ENCODE measurements at regions not wholly inside any gene's neighbourhood (a gene's known extent, or its start where the extent isn't known, plus 50 kb on each side); places are given as distances from the start of the nearest gene placed in this dataset.
A peak's percentile ranks its signal among the peaks of the same experiment; 100 is the strongest.

DNA sequence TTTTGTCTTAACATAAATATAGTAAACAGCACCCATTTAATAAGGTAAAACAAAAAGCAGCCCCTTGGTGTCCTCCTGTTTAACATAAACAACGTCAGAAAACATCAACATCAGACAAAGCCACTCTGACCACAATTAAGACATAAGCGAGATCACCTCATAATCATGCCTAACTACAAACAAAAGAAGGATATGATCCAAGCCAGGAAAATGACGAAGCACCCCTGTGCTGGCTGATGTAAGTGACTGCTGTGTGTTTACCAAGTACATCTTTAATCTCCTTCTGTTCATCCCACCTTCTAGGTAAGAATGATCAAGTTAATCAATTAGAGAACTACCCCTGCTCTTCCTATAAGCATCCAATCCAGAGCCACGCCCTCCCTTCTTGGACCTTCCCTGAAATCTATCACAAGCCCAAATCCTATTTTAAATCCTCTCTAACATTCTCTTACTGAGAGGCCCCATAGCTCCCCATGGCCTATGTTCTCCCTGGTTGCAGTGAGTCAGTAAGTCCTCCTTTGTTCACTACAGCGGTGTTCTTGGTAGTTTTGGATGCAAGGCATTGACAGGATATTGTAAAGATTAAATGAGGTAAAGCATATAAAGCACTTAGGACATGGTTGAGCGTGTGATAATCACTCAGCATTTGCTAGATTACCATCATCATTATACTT is 424.2 kb downstream of the TSN start:
- DNase-seq (ENCODE audit: low spot score) = no peak

DNA sequence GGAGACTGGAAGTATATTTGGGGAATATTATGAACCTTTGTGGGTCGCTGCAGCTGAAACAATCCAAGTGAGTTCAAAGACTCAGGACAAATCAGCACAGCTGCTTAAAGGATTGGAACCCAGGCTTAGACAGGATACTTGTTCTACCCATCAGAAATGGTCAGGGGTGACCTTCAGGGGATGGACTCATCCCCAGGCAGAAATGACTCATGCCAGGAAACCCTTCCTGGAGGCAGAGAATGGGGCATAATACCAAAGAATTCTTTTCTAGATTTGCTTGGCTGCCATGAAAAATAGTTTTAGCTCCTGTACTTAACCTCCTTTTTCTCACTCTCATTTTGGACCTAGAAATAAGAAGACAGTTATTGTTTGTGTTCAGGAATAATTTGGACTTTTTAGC is 425.5 kb downstream of the TSN start:
- DNase-seq (ENCODE audit: low spot score) = no peak

DNA sequence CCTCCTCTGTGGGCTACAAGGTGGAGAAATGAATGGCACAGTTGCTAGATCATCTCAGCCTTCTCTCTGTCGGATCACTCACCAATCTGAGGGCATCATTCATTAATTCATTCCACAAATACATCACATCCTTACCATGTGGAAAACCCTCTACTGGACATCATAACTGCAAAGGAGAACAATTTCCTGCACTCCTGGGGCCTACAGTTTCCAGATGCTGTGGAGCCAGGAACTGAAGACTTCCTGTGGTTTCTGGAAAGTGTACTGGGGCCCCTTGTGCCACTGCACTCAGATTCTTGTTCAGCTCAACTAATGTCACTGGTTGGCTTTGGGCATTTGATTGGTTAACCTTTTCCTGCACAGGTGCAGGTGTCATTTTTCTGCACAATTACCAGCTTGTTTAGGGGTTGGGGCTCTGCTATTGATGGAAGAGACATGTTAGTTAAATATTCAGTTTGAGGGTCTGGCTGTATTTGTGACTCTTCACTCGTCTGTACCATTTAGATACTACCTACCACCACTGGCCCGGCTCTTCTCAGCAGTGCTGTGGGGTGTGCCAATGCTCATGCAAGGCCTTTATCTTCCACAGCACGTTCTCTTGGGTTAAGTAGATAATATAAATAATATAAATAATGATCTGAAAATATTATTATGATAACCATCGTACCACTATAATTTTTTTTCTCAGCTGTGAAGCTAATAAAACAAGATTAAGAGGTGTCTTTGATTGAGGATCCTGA is 427.3 kb downstream of the TSN start:
- DNase-seq (ENCODE audit: low spot score) = no peak

DNA sequence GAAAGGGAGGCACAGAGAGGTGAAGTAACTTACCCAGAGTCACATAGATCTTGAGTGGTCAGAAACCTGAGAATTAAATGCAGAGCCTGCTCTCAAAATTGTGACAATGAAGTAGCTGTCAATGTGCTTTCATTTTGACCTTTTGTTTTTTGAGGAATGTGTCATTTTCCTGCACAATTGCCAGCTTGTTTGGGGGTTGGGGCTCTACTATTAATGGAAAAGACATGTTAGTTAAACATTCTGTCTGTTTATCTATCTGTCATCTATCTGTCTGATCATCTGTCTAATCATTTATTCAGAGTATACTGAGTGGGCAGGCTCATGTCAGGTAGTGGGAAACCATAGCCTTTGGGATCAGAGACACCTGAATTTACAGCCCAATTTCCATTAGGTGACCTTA is 428.4 kb downstream of the TSN start:
- DNase-seq (ENCODE audit: low spot score) = no peak

DNA sequence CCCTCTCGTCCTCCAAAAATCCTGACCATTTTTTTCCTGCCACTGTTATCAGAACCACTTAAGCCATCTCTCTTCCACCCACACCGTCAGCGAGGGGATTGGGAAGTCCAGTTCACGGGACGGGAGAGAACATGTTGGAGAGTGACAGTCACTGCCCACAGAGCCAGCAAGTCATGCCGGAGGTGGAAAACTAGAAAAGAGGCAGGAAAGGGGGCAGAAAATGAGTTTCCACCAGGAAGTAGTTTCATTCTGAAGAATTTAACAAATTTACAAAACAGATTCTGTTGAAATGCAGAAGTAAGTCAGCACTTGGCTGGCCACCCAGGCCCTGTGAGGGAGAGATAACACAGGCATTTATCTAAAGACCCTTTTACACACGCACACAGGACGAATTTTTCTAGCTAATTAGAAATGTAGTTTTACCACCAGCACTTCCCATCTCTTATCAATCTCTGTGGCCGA is 431.3 kb downstream of the TSN start:
- no peak for DNase-seq (ENCODE audit: low spot score)

DNA sequence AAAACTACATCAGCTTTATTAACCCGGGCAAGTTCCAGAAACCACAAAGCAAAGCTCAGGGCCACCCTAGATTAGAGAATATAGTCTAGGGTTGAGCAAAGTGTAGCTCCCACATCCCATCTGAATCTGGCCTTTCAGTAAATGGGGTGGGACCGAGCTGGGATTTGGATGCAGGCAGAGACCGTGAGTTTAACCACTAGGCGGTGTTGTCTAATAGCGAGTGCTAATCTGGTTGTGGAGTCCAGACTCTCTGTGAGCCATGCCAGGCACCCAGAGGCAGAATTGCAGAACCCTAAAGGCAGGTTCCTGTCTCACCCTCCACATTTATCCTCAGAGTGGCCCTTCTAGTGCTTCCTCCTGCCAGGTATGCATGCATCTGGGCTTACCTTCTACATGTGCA is 435.9 kb downstream of the TSN start:
- peak; percentile 70 for DNase-seq (ENCODE audit: low spot score)

DNA sequence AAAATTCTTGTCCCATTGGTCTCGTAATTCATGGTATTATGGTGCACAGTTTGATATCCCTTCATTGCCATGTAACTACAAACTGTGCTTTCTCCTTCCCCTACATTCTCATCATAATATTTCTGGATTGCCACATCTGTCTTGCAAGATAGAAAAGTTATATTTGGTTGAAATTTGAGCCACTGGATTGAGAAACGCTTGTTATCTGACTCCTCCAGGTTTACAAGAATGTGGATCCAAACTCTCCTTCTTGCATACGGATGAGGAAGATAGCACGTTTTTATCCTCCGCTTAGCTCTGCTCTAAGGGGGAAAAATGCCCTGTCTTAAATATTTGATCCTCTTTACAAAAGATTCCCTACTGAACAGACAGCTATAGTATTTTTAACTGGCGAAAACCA is 438.2 kb downstream of the TSN start:
- DNase-seq (ENCODE audit: low spot score) = no peak

DNA sequence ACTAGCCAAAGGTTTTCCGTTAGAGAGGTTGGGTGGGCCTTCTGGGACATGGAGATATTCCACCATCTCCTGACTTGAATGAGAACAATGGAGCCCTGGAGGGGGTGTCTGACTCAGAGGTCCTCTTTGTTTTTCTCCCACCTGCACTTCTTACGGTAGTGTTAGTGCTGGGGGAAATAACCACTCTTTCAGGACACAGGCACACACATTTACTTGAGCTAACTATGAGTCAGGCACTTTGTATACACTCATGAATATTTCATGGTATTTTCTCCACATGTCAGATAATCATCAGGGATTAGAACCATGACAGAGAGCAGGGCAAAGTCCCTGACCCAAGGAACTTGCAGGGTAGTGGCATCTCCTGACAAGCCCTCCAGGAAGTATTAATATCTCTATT is 439.1 kb downstream of the TSN start:
- DNase-seq (ENCODE audit: low spot score) = no peak

DNA sequence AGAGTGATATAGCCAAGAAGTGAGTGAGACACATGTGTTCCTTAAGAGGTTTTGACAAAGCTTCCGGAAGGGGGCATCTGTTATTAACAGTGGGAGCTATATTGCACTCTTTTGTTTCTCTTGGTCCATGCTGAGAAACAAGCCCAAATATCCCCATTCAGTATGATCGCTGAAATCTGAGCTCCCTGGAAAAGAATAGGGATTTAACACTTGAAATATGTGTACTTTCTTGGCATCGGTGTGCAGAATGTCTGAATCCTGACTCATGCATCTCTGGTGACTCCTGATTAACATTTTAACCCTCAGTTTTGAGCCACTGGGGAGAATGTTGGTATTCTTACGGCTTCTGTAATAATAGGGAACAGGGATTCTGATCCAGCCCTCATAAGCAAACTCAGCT is 448.1 kb downstream of the TSN start:
- no peak for DNase-seq (ENCODE audit: low spot score)

DNA sequence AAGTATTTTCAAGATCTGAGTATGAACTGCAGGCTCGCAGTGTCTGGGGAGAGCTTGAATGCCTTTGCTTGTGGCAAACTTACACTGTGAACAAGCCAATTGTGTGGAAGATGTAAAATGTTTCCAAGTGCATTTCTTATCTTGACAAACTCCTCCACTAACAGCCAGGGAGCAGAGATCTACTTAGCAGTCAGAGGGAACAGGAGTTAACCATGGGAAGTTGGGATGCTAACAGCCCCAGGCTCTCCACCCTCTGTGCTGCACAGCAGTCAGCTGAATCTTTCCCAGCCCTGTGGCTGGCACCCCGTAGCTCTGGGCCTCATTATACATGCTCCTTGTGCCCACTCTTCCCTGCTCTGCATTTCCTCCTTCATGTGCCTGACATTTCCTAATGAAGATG is 450.2 kb downstream of the TSN start:
- no peak for DNase-seq (ENCODE audit: low spot score)

DNA sequence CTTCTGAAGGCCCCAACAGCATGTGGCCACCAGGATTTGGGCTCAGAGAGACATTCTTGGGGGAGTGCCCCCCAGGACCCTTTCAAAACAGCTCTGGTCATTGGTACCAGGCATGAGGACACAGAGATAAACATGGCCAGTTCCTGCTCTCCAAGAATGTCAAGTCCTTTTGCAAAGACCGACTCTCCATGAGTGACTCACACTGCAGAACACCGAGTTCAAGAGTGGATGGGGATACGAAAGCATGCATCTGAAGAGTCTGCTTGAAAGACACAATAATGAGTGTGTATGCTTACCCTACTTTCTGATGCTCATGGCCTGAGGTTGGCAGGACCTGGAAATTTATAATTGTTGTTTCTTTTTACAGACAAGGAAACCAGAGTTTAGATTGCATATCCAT is 450.6 kb downstream of the TSN start:
- DNase-seq (ENCODE audit: low spot score) = no peak

DNA sequence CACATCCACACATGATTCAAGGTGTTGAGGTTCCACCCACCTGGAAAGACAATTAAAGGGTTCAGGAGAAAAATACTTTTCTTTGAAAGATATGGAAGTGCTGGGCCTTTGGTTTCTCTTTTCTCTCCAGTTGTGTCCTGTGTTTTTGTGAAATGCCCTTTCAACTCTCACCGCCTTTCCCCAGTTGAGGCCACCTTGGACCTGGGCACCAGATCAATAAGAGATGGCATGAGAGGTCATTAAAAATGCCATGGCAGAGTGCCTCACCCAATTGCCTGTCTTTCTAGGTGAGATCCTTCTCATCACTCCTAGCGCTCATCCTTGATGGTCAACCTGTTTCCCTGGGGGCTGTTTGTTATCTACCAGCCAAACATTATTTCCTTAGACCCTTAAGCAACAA is 453.9 kb downstream of the TSN start:
- no peak for DNase-seq (ENCODE audit: low spot score)

DNA sequence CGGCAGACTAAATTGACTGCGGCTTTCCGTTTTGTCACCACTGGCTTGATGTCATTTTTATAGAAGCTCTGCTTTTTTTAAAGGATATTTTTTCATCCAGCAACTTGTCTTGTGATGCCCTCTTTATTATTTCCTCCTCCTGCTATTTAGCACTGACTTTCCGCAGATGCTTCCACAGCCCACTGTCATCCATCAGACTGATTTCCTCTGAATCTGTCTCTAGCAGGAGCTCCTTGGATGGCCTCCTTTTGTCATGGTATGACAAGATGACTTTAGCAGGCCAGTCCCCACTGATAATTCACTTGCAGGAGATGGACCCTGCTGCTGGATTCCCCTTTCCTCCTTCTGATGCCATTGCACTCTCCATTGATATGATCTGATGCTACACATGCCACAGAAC is 454.6 kb downstream of the TSN start:
- DNase-seq (ENCODE audit: low spot score) = no peak

DNA sequence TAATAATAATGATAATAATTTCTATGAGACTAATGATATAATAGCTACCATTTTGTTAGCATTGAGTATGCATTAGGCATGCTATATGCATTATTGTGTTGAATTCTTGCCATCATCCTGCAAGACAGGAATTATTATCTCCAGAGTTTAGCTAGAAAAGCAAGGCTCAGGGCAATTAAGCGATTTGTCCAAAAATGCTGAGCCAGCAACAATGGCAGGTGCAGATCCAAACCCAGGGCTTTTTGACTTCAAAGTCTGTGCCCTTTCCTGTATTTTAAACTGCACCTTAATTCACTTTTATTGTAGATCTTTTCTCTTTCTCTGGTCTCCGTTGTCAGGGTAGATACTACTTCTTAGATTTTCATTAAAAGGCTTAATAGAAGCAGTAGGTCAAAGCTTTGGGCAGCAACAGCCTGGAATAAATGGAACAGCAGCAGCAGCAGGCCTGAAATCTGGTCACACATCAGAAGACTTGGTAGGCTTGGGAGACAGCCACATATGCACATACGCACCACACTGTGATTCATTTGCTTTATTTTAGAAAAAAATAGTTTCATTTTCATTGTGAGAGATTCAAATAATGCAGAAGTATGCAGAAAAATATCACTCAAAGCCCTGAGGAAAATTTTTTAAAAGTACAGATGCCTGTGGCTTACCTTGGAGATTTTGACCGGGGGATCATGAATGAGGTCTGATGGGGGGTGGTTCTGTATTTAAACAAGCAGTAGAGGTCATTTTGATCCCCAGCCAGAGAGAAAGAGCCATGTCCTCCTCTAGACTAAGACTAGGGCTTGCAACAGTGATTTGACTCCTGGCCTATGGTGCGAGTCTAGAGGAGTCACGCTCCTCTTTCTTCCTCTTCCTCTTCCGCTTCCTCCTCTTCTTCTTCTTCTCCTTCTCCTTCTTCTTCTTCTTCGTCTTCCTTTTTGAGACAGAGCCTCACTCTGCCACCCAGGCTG is 455.7 kb downstream of the TSN start:
- no peak for DNase-seq (ENCODE audit: low spot score)

DNA sequence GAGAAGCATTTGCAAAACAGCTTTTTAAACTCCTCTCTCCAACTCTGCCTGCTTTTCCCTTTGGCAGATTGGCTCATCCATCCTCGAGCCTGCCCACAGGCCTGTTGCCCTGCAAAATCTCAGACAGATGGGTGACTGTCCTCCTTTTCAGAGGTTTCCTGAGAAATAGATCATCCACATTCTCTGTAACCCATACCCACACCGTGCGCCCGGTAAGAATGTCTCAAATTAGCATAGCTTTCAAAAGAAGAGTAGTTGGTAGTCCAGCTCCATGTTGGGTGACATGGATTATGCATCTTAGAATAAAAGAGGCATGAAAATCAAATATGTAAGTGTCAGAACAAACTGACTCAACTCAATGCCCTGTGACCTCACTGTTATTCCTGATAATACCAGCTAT is 457.9 kb downstream of the TSN start:
- no peak for DNase-seq (ENCODE audit: low spot score)

DNA sequence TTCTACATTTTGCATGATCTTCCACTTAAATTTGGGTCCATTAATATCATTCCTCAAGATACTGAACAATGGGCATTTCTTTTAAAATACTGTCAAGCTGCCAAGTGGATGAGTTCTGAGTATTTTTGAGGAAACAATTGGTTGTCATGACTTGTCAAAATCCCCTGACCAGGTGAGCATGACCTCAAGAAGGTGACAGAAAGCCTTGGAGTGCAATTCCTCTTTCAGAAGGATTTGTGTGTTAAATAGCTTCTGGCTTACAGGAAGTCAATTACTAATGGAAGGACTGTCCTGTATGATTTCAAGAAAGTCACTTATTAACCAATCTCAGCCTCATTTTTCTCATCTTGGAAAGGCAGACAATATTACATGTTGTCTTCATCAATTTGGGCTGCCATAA is 460.6 kb downstream of the TSN start:
- no peak for DNase-seq (ENCODE audit: low spot score)

DNA sequence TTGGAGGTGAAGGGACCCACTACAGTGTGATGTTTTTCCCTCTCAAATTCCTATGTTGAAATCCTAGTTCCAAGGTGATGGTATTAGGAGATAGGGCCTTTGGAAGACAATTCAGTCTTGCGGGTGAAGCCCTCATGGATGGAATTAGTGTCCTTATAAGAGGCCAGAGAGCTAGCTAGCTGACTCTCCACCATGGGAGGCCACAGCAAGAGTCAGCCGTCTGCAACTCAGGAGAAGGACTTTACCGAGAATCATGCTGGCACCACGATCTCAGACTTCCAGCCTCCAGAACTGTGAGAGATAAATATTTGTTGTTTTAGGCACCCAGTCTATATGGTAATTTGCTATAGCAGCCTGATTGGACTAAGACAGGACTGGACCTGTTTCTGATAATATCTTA is 461.4 kb downstream of the TSN start:
- no peak for DNase-seq (ENCODE audit: low spot score)

DNA sequence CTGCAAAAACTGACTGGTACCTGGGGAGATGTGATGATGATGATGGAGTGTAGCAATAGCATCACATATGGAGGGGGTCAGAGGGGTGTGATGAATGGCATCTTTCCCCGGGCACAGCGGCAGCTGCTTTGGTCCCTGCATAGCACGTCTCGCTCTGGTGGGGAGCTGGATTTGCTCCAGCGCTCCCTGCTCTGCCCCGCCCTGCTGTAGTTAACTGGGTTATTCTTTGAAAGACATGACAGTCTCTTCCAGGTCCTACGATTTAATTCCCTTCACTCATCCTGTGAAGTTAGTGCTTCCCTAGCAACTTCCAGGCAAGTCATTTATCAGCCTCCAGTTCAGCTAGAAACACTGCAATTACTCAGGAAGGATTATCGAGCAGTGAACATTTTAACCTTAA is 463.1 kb downstream of the TSN start:
- DNase-seq (ENCODE audit: low spot score) = no peak

DNA sequence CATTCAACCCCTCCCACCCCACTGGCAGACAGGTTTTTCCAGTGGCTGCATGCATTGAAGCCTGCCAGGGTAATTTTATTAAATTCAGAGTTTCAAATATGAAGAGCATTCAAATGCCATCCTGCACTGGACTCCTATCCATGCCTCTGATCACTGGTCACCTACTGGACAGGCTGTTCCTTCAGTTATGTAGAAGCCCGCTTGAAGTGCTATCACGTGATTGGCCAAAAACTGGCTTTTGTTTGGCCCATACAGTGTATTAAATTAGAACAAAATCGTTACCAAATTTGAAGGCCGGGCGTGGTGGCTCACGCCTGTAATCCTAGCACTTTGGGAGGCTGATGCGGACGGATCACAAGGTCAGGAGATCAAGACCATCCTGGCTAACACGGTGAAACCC is 464.1 kb downstream of the TSN start:
- DNase-seq (ENCODE audit: low spot score) = no peak

DNA sequence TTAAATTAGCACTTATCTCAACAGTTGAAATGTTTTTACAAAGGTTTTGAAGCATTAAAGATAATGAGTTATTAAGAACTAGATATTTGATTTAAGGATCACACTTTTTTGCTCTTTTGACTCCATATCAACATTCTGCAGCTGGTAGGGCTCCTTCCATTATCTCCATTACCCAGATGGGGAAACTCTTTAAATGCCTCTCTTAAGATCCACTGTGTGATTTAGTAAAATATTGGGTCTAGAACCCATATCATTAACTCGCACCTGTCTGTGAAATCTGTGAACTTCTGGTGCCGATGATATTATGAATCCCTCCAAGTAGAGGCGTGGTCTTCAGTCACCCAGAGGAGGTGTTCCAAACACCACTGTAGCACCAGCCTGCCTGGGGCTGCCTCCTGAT is 466.2 kb downstream of the TSN start:
- no peak for DNase-seq (ENCODE audit: low spot score)

DNA sequence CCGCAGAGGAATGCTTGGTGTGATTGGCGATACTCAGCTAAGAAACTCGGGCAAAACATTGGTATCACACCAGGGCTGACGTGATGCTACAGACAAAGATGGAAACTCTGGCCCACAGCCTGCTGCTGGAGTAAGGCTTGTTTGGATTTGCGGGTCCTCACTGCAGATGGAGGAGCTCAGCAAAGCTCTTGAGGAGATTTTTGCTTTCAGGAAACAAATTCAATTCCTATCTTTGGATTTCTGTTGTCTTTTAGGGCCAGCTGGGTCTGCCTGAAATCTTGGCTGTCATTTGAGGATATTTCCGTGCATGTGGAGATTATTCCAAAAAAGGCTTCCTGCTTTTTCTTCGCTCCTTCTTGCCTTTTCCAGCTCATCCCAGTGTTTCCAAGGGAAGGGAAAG is 475.8 kb downstream of the TSN start:
- no peak for DNase-seq (ENCODE audit: low spot score)

DNA sequence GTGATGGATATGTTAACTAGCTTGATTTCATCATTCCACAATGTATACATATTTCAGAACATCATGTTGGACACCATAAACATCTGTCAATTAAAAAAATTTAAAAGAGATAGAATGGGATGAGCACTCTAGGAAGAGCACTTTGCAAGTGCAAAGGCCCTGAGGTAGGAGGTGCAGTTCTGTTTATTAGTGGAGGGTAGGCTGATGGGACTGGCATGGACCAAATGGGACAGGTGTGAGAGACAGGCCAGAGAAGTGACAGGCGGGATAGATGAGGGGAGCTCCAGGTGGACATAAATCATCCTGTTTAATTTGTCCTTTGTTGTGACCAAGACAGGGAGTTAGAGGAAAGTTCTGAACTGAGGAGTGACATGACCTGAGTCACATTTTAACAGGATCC is 477.9 kb downstream of the TSN start:
- no peak for DNase-seq (ENCODE audit: low spot score)

All from ecto neural progenitor cell (in vitro differentiated cells).